ENCODE measurements at regions not wholly inside any gene's neighbourhood (a gene's known extent, or its start where the extent isn't known, plus 50 kb on each side); places are given as distances from the start of the nearest gene placed in this dataset.
"Not testable (repeated sequence)": the region's sequence is repeated elsewhere in the genome, so short reads cannot be mapped to it uniquely, and the experiment has no call there.

DNA sequence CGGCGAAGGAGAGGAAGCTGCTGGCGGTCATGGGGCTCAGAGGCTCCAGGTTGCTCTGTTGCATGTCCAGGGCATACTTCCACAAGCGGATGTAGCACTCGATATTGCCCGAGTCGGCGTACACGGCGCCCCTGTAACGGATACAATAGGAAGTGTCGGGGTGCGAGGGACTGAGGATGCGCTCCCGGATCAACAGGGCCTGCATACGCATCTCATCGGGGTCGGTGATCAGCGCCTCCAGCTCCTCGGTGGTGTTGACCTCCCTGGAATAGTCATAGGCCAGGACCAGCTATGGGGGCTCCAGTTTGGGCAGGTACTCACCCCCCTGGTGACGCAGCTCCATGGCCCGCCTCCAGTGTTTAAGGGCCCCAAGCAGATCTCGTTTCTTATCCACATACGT, 150.8 kb downstream of the POTEC start:
- DNase-seq; H3K36me3 ChIP-seq (replicated peaks; ENCODE audit: insufficient read depth, low read length); H3K9me3 ChIP-seq (replicated peaks; ENCODE audit: insufficient read depth, low read length); H3K9me2 ChIP-seq (replicated peaks; ENCODE audit: insufficient read depth, low read length); H4K20me1 ChIP-seq (ENCODE audit: insufficient read depth, low read length); H3K27me3 ChIP-seq (replicated peaks; ENCODE audit: insufficient read depth, low read length); H3K9ac ChIP-seq (ENCODE audit: low read length); H2AFZ ChIP-seq (ENCODE audit: low read length); H3K27ac ChIP-seq (ENCODE audit: low read length); H3K4me2 ChIP-seq (ENCODE audit: low read depth, low read length); H3F3A ChIP-seq (ENCODE audit: insufficient read depth, low read length); H3K4me3 ChIP-seq (ENCODE audit: low read length); H3K4me1 ChIP-seq (ENCODE audit: low read length); H3K79me2 ChIP-seq (ENCODE audit: low read length): not testable (repeated sequence)

DNA sequence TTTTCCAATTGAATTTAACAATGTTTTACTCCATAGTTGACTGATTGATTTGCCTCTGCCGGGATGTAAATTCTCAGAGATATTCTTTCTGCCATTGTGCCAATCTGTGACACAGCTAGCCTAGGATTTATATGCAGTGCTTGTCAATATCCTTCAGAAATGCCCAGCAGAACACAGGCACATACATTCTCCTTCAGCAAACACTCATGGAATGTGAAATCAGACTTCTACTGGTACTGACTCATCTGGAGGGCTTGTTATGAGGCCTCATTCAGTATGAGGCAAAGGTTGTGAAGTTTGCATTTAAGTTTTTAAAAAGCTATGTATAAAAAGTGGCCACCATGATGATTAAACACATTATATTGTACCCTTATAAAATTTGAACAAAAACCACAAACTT, 158.4 kb downstream of the POTEC start:
- not testable (repeated sequence) for H3K9me2 ChIP-seq (replicated peaks; ENCODE audit: insufficient read depth, low read length); DNase-seq; H3K36me3 ChIP-seq (replicated peaks; ENCODE audit: insufficient read depth, low read length); H3K27ac ChIP-seq (ENCODE audit: low read length); H3K4me2 ChIP-seq (ENCODE audit: low read depth, low read length); H3K9me3 ChIP-seq (replicated peaks; ENCODE audit: insufficient read depth, low read length); H3K79me2 ChIP-seq (ENCODE audit: low read length); H3F3A ChIP-seq (ENCODE audit: insufficient read depth, low read length); H3K4me3 ChIP-seq (ENCODE audit: low read length); H3K9ac ChIP-seq (ENCODE audit: low read length); H3K4me1 ChIP-seq (ENCODE audit: low read length); H4K20me1 ChIP-seq (ENCODE audit: insufficient read depth, low read length); H2AFZ ChIP-seq (ENCODE audit: low read length); H3K27me3 ChIP-seq (replicated peaks; ENCODE audit: insufficient read depth, low read length)

DNA sequence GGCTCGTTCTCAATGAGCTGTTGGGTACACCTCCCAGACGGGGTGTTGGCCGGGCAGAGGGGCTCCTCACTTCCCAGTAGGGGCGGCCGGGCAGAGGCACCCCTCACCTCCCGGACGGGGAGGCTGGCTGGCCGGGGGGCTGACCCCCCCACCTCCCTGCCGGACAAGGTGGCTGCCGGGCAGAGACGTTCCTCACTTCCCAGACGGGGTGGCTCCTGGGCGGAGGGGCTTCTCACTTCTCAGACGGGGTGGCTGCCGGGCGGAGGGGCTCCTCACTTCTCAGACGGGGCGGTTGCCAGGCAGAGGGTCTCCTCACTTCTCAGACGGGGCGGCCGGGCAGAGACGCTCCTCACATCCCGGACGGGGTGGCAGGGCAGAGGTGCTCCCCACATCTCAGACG, 160.7 kb downstream of the POTEC start:
- DNase-seq; H3K9me3 ChIP-seq (replicated peaks; ENCODE audit: insufficient read depth, low read length); H3K9me2 ChIP-seq (replicated peaks; ENCODE audit: insufficient read depth, low read length); H3K9ac ChIP-seq (ENCODE audit: low read length); H3K36me3 ChIP-seq (replicated peaks; ENCODE audit: insufficient read depth, low read length); H3K4me1 ChIP-seq (ENCODE audit: low read length); H3K27me3 ChIP-seq (replicated peaks; ENCODE audit: insufficient read depth, low read length); H4K20me1 ChIP-seq (ENCODE audit: insufficient read depth, low read length); H3K4me2 ChIP-seq (ENCODE audit: low read depth, low read length); H3K4me3 ChIP-seq (ENCODE audit: low read length); H3K79me2 ChIP-seq (ENCODE audit: low read length); H3K27ac ChIP-seq (ENCODE audit: low read length); H2AFZ ChIP-seq (ENCODE audit: low read length); H3F3A ChIP-seq (ENCODE audit: insufficient read depth, low read length): not testable (repeated sequence)

DNA sequence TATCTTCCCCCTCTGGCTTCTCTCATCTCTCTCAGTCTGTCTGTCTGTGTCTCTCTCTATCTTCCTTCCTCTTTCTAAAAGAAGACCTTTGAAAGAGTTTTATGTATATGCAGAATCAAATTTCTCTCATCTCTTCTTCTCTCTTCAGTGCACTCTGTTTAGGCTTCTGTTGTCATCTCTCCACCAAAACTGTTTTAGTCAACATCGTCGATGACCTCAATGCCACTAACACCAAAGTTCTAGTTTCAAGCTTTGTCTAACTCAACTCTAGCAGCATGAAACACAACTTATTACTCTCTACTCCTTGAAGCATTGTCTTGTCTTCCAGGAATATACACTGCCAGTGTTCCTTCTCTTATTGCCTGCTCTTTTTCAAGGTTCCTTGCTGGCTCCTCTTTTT, 163.9 kb downstream of the POTEC start:
- H3K36me3 ChIP-seq (replicated peaks; ENCODE audit: insufficient read depth, low read length); H3K9me3 ChIP-seq (replicated peaks; ENCODE audit: insufficient read depth, low read length); H3K4me3 ChIP-seq (ENCODE audit: low read length); H3K27ac ChIP-seq (ENCODE audit: low read length); H3K27me3 ChIP-seq (replicated peaks; ENCODE audit: insufficient read depth, low read length); H3F3A ChIP-seq (ENCODE audit: insufficient read depth, low read length); H2AFZ ChIP-seq (ENCODE audit: low read length); H3K4me2 ChIP-seq (ENCODE audit: low read depth, low read length); DNase-seq; H3K9ac ChIP-seq (ENCODE audit: low read length); H4K20me1 ChIP-seq (ENCODE audit: insufficient read depth, low read length); H3K4me1 ChIP-seq (ENCODE audit: low read length); H3K9me2 ChIP-seq (replicated peaks; ENCODE audit: insufficient read depth, low read length); H3K79me2 ChIP-seq (ENCODE audit: low read length): not testable (repeated sequence)

DNA sequence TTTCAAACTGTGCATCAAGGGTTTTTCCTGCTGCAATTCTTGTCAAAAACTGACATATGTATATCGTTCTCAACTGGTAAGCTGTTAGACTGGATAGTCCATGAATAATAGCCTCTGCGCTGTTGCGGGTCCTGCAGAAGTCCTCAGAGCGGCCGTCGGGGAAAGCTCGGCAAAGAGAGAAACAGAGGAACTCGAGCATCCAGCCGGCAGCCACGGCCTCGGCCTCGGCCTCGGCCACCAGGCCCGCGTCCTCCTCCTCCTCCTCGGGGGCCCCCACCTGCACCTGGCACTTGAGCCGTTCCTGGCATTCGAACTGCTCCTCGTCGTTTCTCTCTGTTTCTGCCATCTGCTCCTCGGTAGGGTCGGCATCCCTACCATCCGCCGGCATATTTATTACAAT, 165.0 kb downstream of the POTEC start:
- H3K9ac ChIP-seq (ENCODE audit: low read length); H3K79me2 ChIP-seq (ENCODE audit: low read length); H3K27me3 ChIP-seq (replicated peaks; ENCODE audit: insufficient read depth, low read length); H2AFZ ChIP-seq (ENCODE audit: low read length); H3K27ac ChIP-seq (ENCODE audit: low read length); H3K4me3 ChIP-seq (ENCODE audit: low read length); DNase-seq; H3K9me3 ChIP-seq (replicated peaks; ENCODE audit: insufficient read depth, low read length); H3K36me3 ChIP-seq (replicated peaks; ENCODE audit: insufficient read depth, low read length); H3K4me2 ChIP-seq (ENCODE audit: low read depth, low read length); H3K4me1 ChIP-seq (ENCODE audit: low read length); H4K20me1 ChIP-seq (ENCODE audit: insufficient read depth, low read length); H3K9me2 ChIP-seq (replicated peaks; ENCODE audit: insufficient read depth, low read length); H3F3A ChIP-seq (ENCODE audit: insufficient read depth, low read length): not testable (repeated sequence)

DNA sequence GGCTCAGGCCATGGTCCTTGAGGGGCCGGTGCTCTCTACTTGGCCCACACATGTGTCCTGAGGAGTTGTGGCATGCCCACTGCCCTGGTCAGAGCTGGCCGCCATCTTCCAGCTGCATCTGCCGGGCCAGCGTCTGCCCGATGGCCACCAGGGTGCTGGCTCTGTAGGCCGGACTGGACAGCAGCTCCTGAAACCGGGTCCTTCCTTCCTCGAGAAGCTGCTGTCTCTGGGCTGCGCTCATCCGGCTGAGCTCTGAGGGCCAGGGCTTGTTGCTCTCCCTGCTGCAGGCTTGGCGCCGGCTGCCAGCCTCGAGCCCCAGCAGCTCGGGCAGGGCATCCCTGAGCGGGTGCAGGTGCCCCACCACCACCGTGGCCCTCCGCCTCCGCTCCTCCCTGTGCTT, 182.1 kb downstream of the POTEC start:
- not testable (repeated sequence) for H3K79me2 ChIP-seq (ENCODE audit: low read length); H3K36me3 ChIP-seq (replicated peaks; ENCODE audit: insufficient read depth, low read length); H3K27me3 ChIP-seq (replicated peaks; ENCODE audit: insufficient read depth, low read length); H3K4me1 ChIP-seq (ENCODE audit: low read length); H4K20me1 ChIP-seq (ENCODE audit: insufficient read depth, low read length); H3K4me2 ChIP-seq (ENCODE audit: low read depth, low read length); H3K9ac ChIP-seq (ENCODE audit: low read length); H2AFZ ChIP-seq (ENCODE audit: low read length); H3K9me3 ChIP-seq (replicated peaks; ENCODE audit: insufficient read depth, low read length); DNase-seq; H3F3A ChIP-seq (ENCODE audit: insufficient read depth, low read length); H3K9me2 ChIP-seq (replicated peaks; ENCODE audit: insufficient read depth, low read length); H3K27ac ChIP-seq (ENCODE audit: low read length); H3K4me3 ChIP-seq (ENCODE audit: low read length)

DNA sequence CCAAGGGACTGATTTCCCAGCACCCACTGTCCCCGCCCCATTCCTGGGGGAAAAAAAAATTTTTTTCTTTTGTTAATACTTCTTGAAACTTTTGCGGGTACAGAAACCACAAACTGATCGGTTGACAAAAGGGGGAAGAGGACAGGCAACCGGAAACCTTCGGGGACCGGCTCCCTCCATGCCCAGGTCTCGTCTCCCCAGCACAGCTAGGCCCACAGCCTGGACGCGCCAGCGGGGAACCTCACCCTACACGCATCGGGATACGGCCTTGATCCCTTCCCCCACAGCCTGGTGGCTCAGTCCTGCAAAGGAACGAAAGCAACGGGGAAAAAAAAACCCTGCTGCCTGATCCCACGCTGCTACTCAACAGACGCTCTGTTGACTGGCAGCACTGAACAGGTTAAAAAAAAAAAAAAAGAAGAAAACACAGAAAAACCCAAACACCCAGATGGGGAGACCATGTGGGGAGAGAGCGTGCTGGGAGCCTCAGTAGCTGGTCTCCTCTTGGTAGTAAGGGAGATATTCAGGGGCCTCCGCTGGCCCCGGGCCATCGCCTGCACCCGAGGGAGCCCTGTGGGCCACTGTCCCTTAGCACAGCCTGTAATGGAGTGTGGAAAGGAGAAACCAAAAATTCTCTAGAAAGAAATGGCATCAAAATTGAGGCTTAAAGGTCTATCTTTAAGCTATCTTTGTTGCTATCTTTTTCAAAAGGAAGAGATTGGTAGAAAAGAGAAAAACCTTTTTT, 185.7 kb downstream of the POTEC start:
- H3K9me2 ChIP-seq (replicated peaks; ENCODE audit: insufficient read depth, low read length); H3K36me3 ChIP-seq (replicated peaks; ENCODE audit: insufficient read depth, low read length); H4K20me1 ChIP-seq (ENCODE audit: insufficient read depth, low read length); DNase-seq; H3F3A ChIP-seq (ENCODE audit: insufficient read depth, low read length); H3K27ac ChIP-seq (ENCODE audit: low read length); H2AFZ ChIP-seq (ENCODE audit: low read length); H3K4me2 ChIP-seq (ENCODE audit: low read depth, low read length); H3K27me3 ChIP-seq (replicated peaks; ENCODE audit: insufficient read depth, low read length); H3K4me3 ChIP-seq (ENCODE audit: low read length); H3K79me2 ChIP-seq (ENCODE audit: low read length); H3K9me3 ChIP-seq (replicated peaks; ENCODE audit: insufficient read depth, low read length); H3K4me1 ChIP-seq (ENCODE audit: low read length); H3K9ac ChIP-seq (ENCODE audit: low read length): not testable (repeated sequence)

DNA sequence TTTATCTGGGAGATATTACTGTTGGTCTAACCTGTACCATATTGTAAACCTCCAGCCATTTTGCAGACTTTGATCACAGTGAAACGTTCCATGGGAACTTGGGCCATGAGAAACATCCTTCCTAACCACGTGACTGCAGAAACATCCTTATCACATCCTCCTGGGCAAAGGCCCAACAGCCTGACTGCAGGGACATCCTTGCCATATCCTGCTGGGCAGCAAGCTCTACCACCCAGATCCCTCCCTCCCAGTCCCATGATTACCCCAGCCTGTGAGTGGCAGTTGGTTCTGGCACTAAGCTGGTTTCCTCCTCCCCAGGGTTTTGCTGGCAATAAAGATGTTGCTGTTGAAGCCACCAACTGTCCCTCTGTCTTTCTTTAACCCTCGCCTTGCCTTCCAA, 201.2 kb downstream of the POTEC start:
- not testable (repeated sequence) for H3K4me2 ChIP-seq (ENCODE audit: low read depth, low read length)

More for the DNA sequence above, 201.2 kb downstream of the POTEC start:
- not testable (repeated sequence) for DNase-seq; H3K9me3 ChIP-seq (replicated peaks; ENCODE audit: insufficient read depth, low read length); H2AFZ ChIP-seq (ENCODE audit: low read length); H3K36me3 ChIP-seq (replicated peaks; ENCODE audit: insufficient read depth, low read length); H4K20me1 ChIP-seq (ENCODE audit: insufficient read depth, low read length); H3K79me2 ChIP-seq (ENCODE audit: low read length); H3K27me3 ChIP-seq (replicated peaks; ENCODE audit: insufficient read depth, low read length); H3F3A ChIP-seq (ENCODE audit: insufficient read depth, low read length); H3K4me1 ChIP-seq (ENCODE audit: low read length); H3K9ac ChIP-seq (ENCODE audit: low read length); H3K4me3 ChIP-seq (ENCODE audit: low read length); H3K9me2 ChIP-seq (replicated peaks; ENCODE audit: insufficient read depth, low read length); H3K27ac ChIP-seq (ENCODE audit: low read length)

All from MM.1S (cell line).